ENCODE measurements at regions not wholly inside any gene's neighbourhood (a gene's known extent, or its start where the extent isn't known, plus 50 kb on each side); places are given as distances from the start of the nearest gene placed in this dataset.

- Histone ChIP-seq H3K4me3 (ENCODE audit: low read length in 2 of 2) (no peak overlapping the region), H3K9me3 (ENCODE audit: control insufficient read depth in 1 of 2, low read length in 2 of 2) (no peaks in the 10 kb centered on the region), H3K36me3 (ENCODE audit: insufficient read depth, low read length) (no peaks in the 10 kb centered on the region), H3K4me1 (ENCODE audit: insufficient read depth, low read length) (no peaks in the 10 kb centered on the region), H3K27me3 (ENCODE audit: insufficient read depth, low read length) (no peaks in the 10 kb centered on the region), H3K27ac (ENCODE audit: low read depth, low read length) (no peak overlapping the region)
- intact Hi-C loops (cut with micrococcal nuclease) = no loop called here
- no peaks in the 10 kb centered on the region for H3K4me1 Mint-ChIP-seq
- no peaks in the 10 kb centered on the region for H3K36me3 Mint-ChIP-seq
- H3K4me3 Mint-ChIP-seq = no peak overlapping the region
- no peak overlapping the region for H3K27ac Mint-ChIP-seq
- no peaks in the 10 kb centered on the region for H3K27me3 Mint-ChIP-seq
- ChIA-PET POLR2A (ENCODE audit: partially characterized antibody) (no interaction called here), CTCF (ENCODE audit: partially characterized antibody) (no interaction called here)
- H3K9me3 Mint-ChIP-seq = peaks cover 0 to 4% (median 0%) of the 10 kb centered on the region in 8 donors
- no peak for DNase-seq
These were observed 361.8 kb upstream of the ADGRB3 start for GRCh38 chr6:68273297-68273696.

GRCh38 chr6:68256391-68256790 lies 378.7 kb upstream of the ADGRB3 start:
- intact Hi-C loops (cut with micrococcal nuclease) = no loop called here
- H3K4me3 Mint-ChIP-seq = no peak overlapping the region
- H3K27me3 Mint-ChIP-seq = no peaks in the 10 kb centered on the region
- Histone ChIP-seq H3K27me3 (ENCODE audit: insufficient read depth, low read length) (no peaks in the 10 kb centered on the region), H3K9me3 (ENCODE audit: control insufficient read depth in 1 of 2, low read length in 2 of 2) (no peaks in the 10 kb centered on the region), H3K27ac (ENCODE audit: low read depth, low read length) (no peak overlapping the region), H3K4me1 (ENCODE audit: insufficient read depth, low read length) (no peaks in the 10 kb centered on the region), H3K4me3 (ENCODE audit: low read length in 2 of 2) (no peak overlapping the region), H3K36me3 (ENCODE audit: insufficient read depth, low read length) (no peaks in the 10 kb centered on the region)
- H3K27ac Mint-ChIP-seq = no peak overlapping the region
- peaks cover 2 to 43% (median 19%) of the 10 kb centered on the region in 8 donors for H3K9me3 Mint-ChIP-seq
- POLR2A ChIA-PET (ENCODE audit: partially characterized antibody) = no interaction called here
- H3K36me3 Mint-ChIP-seq = no peaks in the 10 kb centered on the region
- DNase-seq = no peak
- H3K4me1 Mint-ChIP-seq = no peaks in the 10 kb centered on the region
- CTCF ChIA-PET (ENCODE audit: partially characterized antibody) = no interaction called here

- Histone ChIP-seq H3K27ac (ENCODE audit: low read depth, low read length) (no peak overlapping the region), H3K4me1 (ENCODE audit: insufficient read depth, low read length) (no peaks in the 10 kb centered on the region), H3K4me3 (ENCODE audit: low read length in 2 of 2) (no peak overlapping the region), H3K27me3 (ENCODE audit: insufficient read depth, low read length) (no peaks in the 10 kb centered on the region), H3K9me3 (ENCODE audit: control insufficient read depth in 1 of 2, low read length in 2 of 2) (no peaks in the 10 kb centered on the region), H3K36me3 (ENCODE audit: insufficient read depth, low read length) (no peaks in the 10 kb centered on the region)
- H3K36me3 Mint-ChIP-seq = no peaks in the 10 kb centered on the region
- peaks cover 3 to 40% (median 13%) of the 10 kb centered on the region in 8 donors for H3K9me3 Mint-ChIP-seq
- POLR2A ChIA-PET (ENCODE audit: partially characterized antibody) = no interaction called here
- DNase-seq = no peak
- no peaks in the 10 kb centered on the region for H3K4me1 Mint-ChIP-seq
- CTCF ChIA-PET (ENCODE audit: partially characterized antibody) = no interaction called here
- intact Hi-C loops (cut with micrococcal nuclease) = no loop called here
- no peak overlapping the region for H3K4me3 Mint-ChIP-seq
- no peaks in the 10 kb centered on the region for H3K27me3 Mint-ChIP-seq
- no peak overlapping the region for H3K27ac Mint-ChIP-seq
These were observed 382.4 kb upstream of the ADGRB3 start for GRCh38 chr6:68252632-68253031.

GRCh38 chr6:68247782-68248181 lies 387.3 kb upstream of the ADGRB3 start:
- Histone ChIP-seq H3K36me3 (ENCODE audit: insufficient read depth, low read length) (no peaks in the 10 kb centered on the region), H3K27me3 (ENCODE audit: insufficient read depth, low read length) (no peaks in the 10 kb centered on the region), H3K4me1 (ENCODE audit: insufficient read depth, low read length) (no peaks in the 10 kb centered on the region), H3K27ac (ENCODE audit: low read depth, low read length) (no peak overlapping the region), H3K9me3 (ENCODE audit: control insufficient read depth in 1 of 2, low read length in 2 of 2) (peaks cover 0 to 4% of the 10 kb centered on the region in 2 donors), H3K4me3 (ENCODE audit: low read length in 2 of 2) (no peak overlapping the region)
- Mint-ChIP-seq H3K27ac (no peak overlapping the region), H3K4me3 (no peak overlapping the region), H3K27me3 (no peaks in the 10 kb centered on the region), H3K9me3 (peaks cover 0 to 17% (median 7%) of the 10 kb centered on the region in 8 donors), H3K4me1 (no peaks in the 10 kb centered on the region), H3K36me3 (no peaks in the 10 kb centered on the region)
- POLR2A ChIA-PET (ENCODE audit: partially characterized antibody) = no interaction called here
- DNase-seq = no peak
- intact Hi-C loops (cut with micrococcal nuclease) = no loop called here
- CTCF ChIA-PET (ENCODE audit: partially characterized antibody) = no interaction called here

GRCh38 chr6:68240726-68241125 lies 394.4 kb upstream of the ADGRB3 start:
- no peak overlapping the region for H3K4me3 ChIP-seq (ENCODE audit: low read length in 2 of 2)
- no peaks in the 10 kb centered on the region for H3K4me1 Mint-ChIP-seq
- CTCF ChIA-PET (ENCODE audit: partially characterized antibody) = no interaction called here
- H3K27me3 ChIP-seq (ENCODE audit: insufficient read depth, low read length) = no peaks in the 10 kb centered on the region
- H3K4me3 Mint-ChIP-seq = no peak overlapping the region
- no peak overlapping the region for H3K27ac ChIP-seq (ENCODE audit: low read depth, low read length)
- no peaks in the 10 kb centered on the region for H3K4me1 ChIP-seq (ENCODE audit: insufficient read depth, low read length)
- no peak overlapping the region for H3K27ac Mint-ChIP-seq
- H3K36me3 Mint-ChIP-seq = no peaks in the 10 kb centered on the region
- H3K27me3 Mint-ChIP-seq = no peaks in the 10 kb centered on the region
- no peaks in the 10 kb centered on the region for H3K36me3 ChIP-seq (ENCODE audit: insufficient read depth, low read length)
- no peaks in the 10 kb centered on the region for H3K9me3 ChIP-seq (ENCODE audit: control insufficient read depth in 1 of 2, low read length in 2 of 2)
- POLR2A ChIA-PET (ENCODE audit: partially characterized antibody) = no interaction called here
- DNase-seq = no peak
- peaks cover 0 to 15% (median 3%) of the 10 kb centered on the region in 8 donors for H3K9me3 Mint-ChIP-seq
- intact Hi-C loops (cut with micrococcal nuclease) = no loop called here

GRCh38 chr6:68239034-68239433 lies 396.0 kb upstream of the ADGRB3 start:
- POLR2A ChIA-PET (ENCODE audit: partially characterized antibody) = no interaction called here
- Histone ChIP-seq H3K4me1 (ENCODE audit: insufficient read depth, low read length) (no peaks in the 10 kb centered on the region), H3K4me3 (ENCODE audit: low read length in 2 of 2) (no peak overlapping the region), H3K36me3 (ENCODE audit: insufficient read depth, low read length) (no peaks in the 10 kb centered on the region), H3K27ac (ENCODE audit: low read depth, low read length) (no peak overlapping the region), H3K9me3 (ENCODE audit: control insufficient read depth in 1 of 2, low read length in 2 of 2) (no peaks in the 10 kb centered on the region), H3K27me3 (ENCODE audit: insufficient read depth, low read length) (no peaks in the 10 kb centered on the region)
- Mint-ChIP-seq H3K9me3 (peaks cover 0 to 19% (median 4%) of the 10 kb centered on the region in 8 donors), H3K27me3 (no peaks in the 10 kb centered on the region), H3K4me3 (no peak overlapping the region), H3K36me3 (no peaks in the 10 kb centered on the region), H3K27ac (no peak overlapping the region), H3K4me1 (no peaks in the 10 kb centered on the region)
- intact Hi-C loops (cut with micrococcal nuclease) = no loop called here
- DNase-seq = no peak
- CTCF ChIA-PET (ENCODE audit: partially characterized antibody) = no interaction called here

GRCh38 chr6:68238097-68238601 lies 396.9 kb upstream of the ADGRB3 start:
- Histone ChIP-seq H3K27me3 (ENCODE audit: insufficient read depth, low read length) (no peaks in the 10 kb centered on the region), H3K9me3 (ENCODE audit: control insufficient read depth in 1 of 2, low read length in 2 of 2) (no peaks in the 10 kb centered on the region), H3K4me3 (ENCODE audit: low read length in 2 of 2) (no peak overlapping the region), H3K4me1 (ENCODE audit: insufficient read depth, low read length) (no peaks in the 10 kb centered on the region), H3K27ac (ENCODE audit: low read depth, low read length) (no peak overlapping the region), H3K36me3 (ENCODE audit: insufficient read depth, low read length) (no peaks in the 10 kb centered on the region)
- Mint-ChIP-seq H3K27ac (no peak overlapping the region), H3K36me3 (no peaks in the 10 kb centered on the region), H3K4me1 (no peaks in the 10 kb centered on the region), H3K9me3 (peaks cover 0 to 17% (median 3%) of the 10 kb centered on the region in 8 donors), H3K4me3 (no peak overlapping the region), H3K27me3 (no peaks in the 10 kb centered on the region)
- POLR2A ChIA-PET (ENCODE audit: partially characterized antibody) = no interaction called here
- intact Hi-C loops (cut with micrococcal nuclease) = no loop called here
- CTCF ChIA-PET (ENCODE audit: partially characterized antibody) = no interaction called here
- DNase-seq = no peak

GRCh38 chr6:68237205-68237604 lies 397.9 kb upstream of the ADGRB3 start:
- ChIA-PET POLR2A (ENCODE audit: partially characterized antibody) (no interaction called here), CTCF (ENCODE audit: partially characterized antibody) (no interaction called here)
- Histone ChIP-seq H3K36me3 (ENCODE audit: insufficient read depth, low read length) (no peaks in the 10 kb centered on the region), H3K27me3 (ENCODE audit: insufficient read depth, low read length) (no peaks in the 10 kb centered on the region), H3K4me3 (ENCODE audit: low read length in 2 of 2) (no peak overlapping the region), H3K27ac (ENCODE audit: low read depth, low read length) (no peak overlapping the region), H3K4me1 (ENCODE audit: insufficient read depth, low read length) (no peaks in the 10 kb centered on the region), H3K9me3 (ENCODE audit: control insufficient read depth in 1 of 2, low read length in 2 of 2) (no peaks in the 10 kb centered on the region)
- no peak for DNase-seq
- Mint-ChIP-seq H3K36me3 (no peaks in the 10 kb centered on the region), H3K4me3 (no peak overlapping the region), H3K4me1 (no peaks in the 10 kb centered on the region), H3K27ac (no peak overlapping the region), H3K9me3 (peaks cover 0 to 12% (median under 1%) of the 10 kb centered on the region in 8 donors), H3K27me3 (no peaks in the 10 kb centered on the region)
- intact Hi-C loops (cut with micrococcal nuclease) = no loop called here
